PC-9 (cell line): ENCODE measurements at regions not wholly inside any gene's neighbourhood (a gene's known extent, or its start where the extent isn't known, plus 50 kb on each side); places are given as distances from the start of the nearest gene placed in this dataset.
"Not testable (repeated sequence)": the region's sequence is repeated elsewhere in the genome, so short reads cannot be mapped to it uniquely, and the experiment has no call there.

Experiments
- EZH2 ChIP-seq: fragments of 200-600 bp; sonication (generic); IDR thresholded peaks from 2 replicates; pipeline ENCODE4 v1.8.0; 2017; ENCODE audit warnings: antibody characterized with exemption, low read depth
- TF ChIP-seq, protein P1 (sequence below): fragments of 200-600 bp; sonication (generic); conservative IDR thresholded peaks from 2 replicates; pipeline ENCODE4 v1.6.1; 2017; ENCODE audit warnings: mixed run types, antibody characterized with exemption, mild to moderate bottlenecking, moderate library complexity

DNA sequence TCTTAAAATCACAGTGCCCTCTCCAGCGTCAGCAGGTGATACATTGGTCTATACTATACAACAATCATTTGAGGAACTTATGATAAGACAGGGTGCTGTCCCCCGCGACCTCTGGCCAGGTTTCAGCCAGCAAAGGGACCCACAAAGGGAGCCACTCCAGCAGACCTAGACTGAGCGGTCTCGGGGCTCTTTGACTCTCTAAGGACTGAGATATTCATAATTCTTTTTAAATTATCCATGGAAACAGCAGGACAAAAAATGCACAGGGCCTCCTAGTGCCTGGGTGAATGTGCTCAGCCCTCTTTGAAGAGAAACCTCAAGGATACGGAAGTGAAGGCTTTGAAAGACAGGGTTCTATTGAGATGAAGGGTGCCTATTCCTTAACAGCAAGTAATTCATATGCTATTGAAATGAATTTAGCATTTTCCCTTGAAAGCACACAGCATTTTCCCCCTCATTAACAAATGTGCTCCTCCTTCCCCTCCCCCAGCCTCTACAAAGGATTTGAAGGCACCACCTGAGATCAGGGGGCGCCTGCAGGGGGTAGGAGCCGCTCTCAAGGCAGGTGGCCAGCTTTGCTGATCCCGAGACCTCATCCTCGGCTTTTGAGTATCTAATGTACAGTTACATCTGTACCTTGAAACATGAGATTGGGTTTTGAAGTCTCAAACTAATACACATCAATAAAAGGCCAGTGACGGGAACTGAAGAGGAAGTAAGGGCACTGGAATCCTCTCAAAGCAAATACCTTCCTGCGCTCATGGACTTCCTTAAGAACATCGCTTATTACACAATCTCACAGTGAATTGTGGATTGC, 65.3 kb upstream of the UNC93A start:
- TF ChIP-seq, protein P1, sequence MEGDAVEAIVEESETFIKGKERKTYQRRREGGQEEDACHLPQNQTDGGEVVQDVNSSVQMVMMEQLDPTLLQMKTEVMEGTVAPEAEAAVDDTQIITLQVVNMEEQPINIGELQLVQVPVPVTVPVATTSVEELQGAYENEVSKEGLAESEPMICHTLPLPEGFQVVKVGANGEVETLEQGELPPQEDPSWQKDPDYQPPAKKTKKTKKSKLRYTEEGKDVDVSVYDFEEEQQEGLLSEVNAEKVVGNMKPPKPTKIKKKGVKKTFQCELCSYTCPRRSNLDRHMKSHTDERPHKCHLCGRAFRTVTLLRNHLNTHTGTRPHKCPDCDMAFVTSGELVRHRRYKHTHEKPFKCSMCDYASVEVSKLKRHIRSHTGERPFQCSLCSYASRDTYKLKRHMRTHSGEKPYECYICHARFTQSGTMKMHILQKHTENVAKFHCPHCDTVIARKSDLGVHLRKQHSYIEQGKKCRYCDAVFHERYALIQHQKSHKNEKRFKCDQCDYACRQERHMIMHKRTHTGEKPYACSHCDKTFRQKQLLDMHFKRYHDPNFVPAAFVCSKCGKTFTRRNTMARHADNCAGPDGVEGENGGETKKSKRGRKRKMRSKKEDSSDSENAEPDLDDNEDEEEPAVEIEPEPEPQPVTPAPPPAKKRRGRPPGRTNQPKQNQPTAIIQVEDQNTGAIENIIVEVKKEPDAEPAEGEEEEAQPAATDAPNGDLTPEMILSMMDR, result not testable (repeated sequence)
- TF ChIP-seq EZH2, result not testable (repeated sequence)
